Gastroesophageal sphincter (tissue), 4 donors: ENCODE measurements at regions not wholly inside any gene's neighbourhood (a gene's known extent, or its start where the extent isn't known, plus 50 kb on each side); places are given as distances from the start of the nearest gene placed in this dataset.

ENCODE experiments used
- ATAC-seq: fragments of 150-250 bp; one replicate; pipeline ENCODE4 v1.9.1; 2016; ENCODE audit warnings: mild to moderate bottlenecking, moderate library complexity
- H3K27ac ChIP-seq, 4 donors: fragments of 200-600 bp; sonication (generic) in 3 of 4; 1 replicate in 3 of 4; 2 replicates in 1 of 4; pipeline ENCODE4 v1.5.1; 2016 to 2019
- H3K27me3 ChIP-seq: fragments of 200-600 bp; sonication (generic); one replicate; pipeline ENCODE4 v1.5.1; 2019
- H3K36me3 ChIP-seq, 2 donors: fragments of 200-600 bp; sonication (generic); one replicate each; pipeline ENCODE4 v1.5.1; 2019; ENCODE audit warnings: control low read depth in 1 of 2
- H3K4me1 ChIP-seq, 3 donors: fragments of 200-600 bp; sonication (generic); 1 replicate in 2 of 3; 2 replicates in 1 of 3; pipeline ENCODE4 v1.5.1; 2016 to 2019; ENCODE audit warnings: control low read depth in 2 of 3
- H3K4me3 ChIP-seq, 2 donors: fragments of 200-600 bp; sonication (generic); one replicate each; pipeline ENCODE4 v1.5.1; 2019; ENCODE audit warnings: mild to moderate bottlenecking in 1 of 2, moderate library complexity in 1 of 2
- H3K9me3 ChIP-seq, 3 donors: fragments of 200-600 bp; sonication (generic); one replicate each; pipeline ENCODE4 v1.5.1; 2017 to 2019; ENCODE audit warnings: control low read depth in 2 of 3
- EP300 ChIP-seq: sonication (generic); formaldehyde crosslinking; IDR thresholded peaks from one replicate; pipeline ENCODE4 v1.6.1; 2017; ENCODE audit warnings: antibody characterized with exemption, mild to moderate bottlenecking
- POLR2A ChIP-seq, 2 donors: fragments of 450-650 bp; IDR thresholded peaks; one replicate each; pipeline ENCODE4 v1.6.1; 2017; ENCODE audit warnings: antibody characterized with exemption in 2 of 2, mild to moderate bottlenecking in 2 of 2, moderate library complexity in 1 of 2
- POLR2AphosphoS5 ChIP-seq: sonication (generic); formaldehyde crosslinking; IDR thresholded peaks from one replicate; pipeline ENCODE4 v1.6.1; 2017; ENCODE audit warnings: antibody characterized with exemption
- WGBS, 2 donors: methylation state at CpG; one replicate each; pipeline ENCODE4 v1.1.5; 2018; ENCODE audit warnings: low coverage in 1 of 2; 5-methylcytosine and 5-hydroxymethylcytosine counted together
- TF ChIP-seq, protein P1 (sequence below), 4 experiments: fragments of 200-600 bp in 2 of 4; fragments of 450-650 bp in 2 of 4; sonication (generic) in 1 of 4; IDR thresholded peaks; one replicate each; pipeline ENCODE4 v1.5.1; 2017 to 2019; ENCODE audit warnings: antibody characterized with exemption in 4 of 4, mild to moderate bottlenecking in 2 of 4, moderate library complexity in 2 of 4

DNA sequence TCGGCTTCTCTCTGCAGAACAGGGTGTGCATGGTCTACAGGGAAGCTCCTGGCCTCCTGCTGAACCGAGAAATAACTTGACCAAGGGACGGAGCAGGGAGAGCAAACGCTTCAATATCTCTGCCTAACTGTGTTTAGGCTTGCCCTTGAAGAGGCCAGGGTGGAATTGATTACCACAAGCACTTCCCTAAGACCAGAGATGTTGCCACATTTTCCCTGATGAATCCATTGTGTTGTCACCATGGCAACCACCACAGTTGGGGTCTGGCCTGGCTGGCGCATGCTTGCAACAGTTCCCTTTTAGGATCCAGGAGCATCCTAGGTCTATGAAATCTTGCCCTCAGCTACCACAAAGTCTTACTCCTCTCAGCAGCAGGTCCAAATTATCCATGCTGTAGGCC, 213.5 kb upstream of the SULF2 start:
- 81 to 100% methylated on average over 1 to 5 of the region's 5 CpGs for WGBS, 2 donors
- Histone ChIP-seq H3K4me1 (no peaks in the 10 kb centered on the region), H3K27ac (no peak overlapping the region), H3K4me3 (no peak overlapping the region), H3K36me3 (no peaks in the 10 kb centered on the region), H3K9me3 (no peaks in the 10 kb centered on the region), H3K27me3 (no peaks in the 10 kb centered on the region)
- ATAC-seq = no peak
- TF ChIP-seq, protein P1, sequence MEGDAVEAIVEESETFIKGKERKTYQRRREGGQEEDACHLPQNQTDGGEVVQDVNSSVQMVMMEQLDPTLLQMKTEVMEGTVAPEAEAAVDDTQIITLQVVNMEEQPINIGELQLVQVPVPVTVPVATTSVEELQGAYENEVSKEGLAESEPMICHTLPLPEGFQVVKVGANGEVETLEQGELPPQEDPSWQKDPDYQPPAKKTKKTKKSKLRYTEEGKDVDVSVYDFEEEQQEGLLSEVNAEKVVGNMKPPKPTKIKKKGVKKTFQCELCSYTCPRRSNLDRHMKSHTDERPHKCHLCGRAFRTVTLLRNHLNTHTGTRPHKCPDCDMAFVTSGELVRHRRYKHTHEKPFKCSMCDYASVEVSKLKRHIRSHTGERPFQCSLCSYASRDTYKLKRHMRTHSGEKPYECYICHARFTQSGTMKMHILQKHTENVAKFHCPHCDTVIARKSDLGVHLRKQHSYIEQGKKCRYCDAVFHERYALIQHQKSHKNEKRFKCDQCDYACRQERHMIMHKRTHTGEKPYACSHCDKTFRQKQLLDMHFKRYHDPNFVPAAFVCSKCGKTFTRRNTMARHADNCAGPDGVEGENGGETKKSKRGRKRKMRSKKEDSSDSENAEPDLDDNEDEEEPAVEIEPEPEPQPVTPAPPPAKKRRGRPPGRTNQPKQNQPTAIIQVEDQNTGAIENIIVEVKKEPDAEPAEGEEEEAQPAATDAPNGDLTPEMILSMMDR (IDR thresholded peaks at IDR 0.05) = no peak
- TF ChIP-seq POLR2A (IDR thresholded peaks at IDR 0.05) (no peak), EP300 (no peak), POLR2AphosphoS5 (no peak)

DNA sequence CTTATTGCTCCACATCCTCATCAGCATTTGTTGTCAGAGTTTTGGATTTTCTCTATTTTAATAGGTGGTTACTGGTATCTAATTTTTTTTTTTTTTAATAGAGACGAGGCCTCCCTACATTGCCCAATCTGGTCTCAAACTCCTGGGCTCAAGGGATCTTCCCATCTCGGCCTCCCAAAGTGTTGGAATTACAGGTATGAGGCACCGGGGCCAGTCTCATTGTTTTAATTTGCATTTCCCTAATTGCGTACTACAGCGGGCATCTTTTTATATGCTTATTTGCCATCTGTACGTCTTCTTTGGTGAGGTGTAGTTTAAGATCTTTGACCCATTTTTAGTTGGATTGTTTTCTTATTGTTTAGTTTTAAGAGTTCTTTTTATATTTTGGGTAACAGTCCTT, 210.4 kb upstream of the SULF2 start:
- no peaks in the 10 kb centered on the region for H3K4me1 ChIP-seq
- no peaks in the 10 kb centered on the region for H3K36me3 ChIP-seq
- H3K27me3 ChIP-seq = no peaks in the 10 kb centered on the region
- H3K9me3 ChIP-seq = peaks cover 0 to 10% (median 0%) of the 10 kb centered on the region in 3 donors
- ATAC-seq = no peak
- no peak overlapping the region for H3K27ac ChIP-seq
- TF ChIP-seq, protein P1 (IDR thresholded peaks at IDR 0.05) = no peak
- TF ChIP-seq POLR2A (IDR thresholded peaks at IDR 0.05) (no peak), EP300 (no peak), POLR2AphosphoS5 (no peak)
- H3K4me3 ChIP-seq = no peak overlapping the region
- WGBS, 2 donors = 75 to 84% methylated on average over 4 to 6 of the region's 6 CpGs

- WGBS, 2 donors = 94 to 97% methylated on average over 3 of the region's 3 CpGs
- Histone ChIP-seq H3K4me1 (peaks cover 0 to 14% (median 0%) of the 10 kb centered on the region in 3 donors), H3K27ac (no peak overlapping the region), H3K4me3 (no peak overlapping the region), H3K27me3 (no peaks in the 10 kb centered on the region), H3K36me3 (no peaks in the 10 kb centered on the region), H3K9me3 (peaks cover 0 to 10% (median 0%) of the 10 kb centered on the region in 3 donors)
- no peak for ATAC-seq
- TF ChIP-seq EP300 (no peak), POLR2A (IDR thresholded peaks at IDR 0.05) (no peak), POLR2AphosphoS5 (no peak)
- TF ChIP-seq, protein P1 (IDR thresholded peaks at IDR 0.05) = no peak
These were observed 208.5 kb upstream of the SULF2 start for GRCh38 chr20:47993817-47994216.

- no peak overlapping the region for H3K27ac ChIP-seq
- peaks cover 0 to 19% (median 0%) of the 10 kb centered on the region in 3 donors for H3K4me1 ChIP-seq
- H3K27me3 ChIP-seq = no peaks in the 10 kb centered on the region
- no peak overlapping the region for H3K4me3 ChIP-seq
- WGBS, 2 donors = 86 to 98% methylated on average over 5 to 9 of the region's 9 CpGs
- no peak for ATAC-seq
- no peak for TF ChIP-seq POLR2AphosphoS5
- TF ChIP-seq EP300 = no peak
- TF ChIP-seq, protein P1 (IDR thresholded peaks at IDR 0.05) = no peak
- no peak for TF ChIP-seq POLR2A (IDR thresholded peaks at IDR 0.05)
- H3K36me3 ChIP-seq = no peaks in the 10 kb centered on the region
- peaks cover 0 to 10% (median 0%) of the 10 kb centered on the region in 3 donors for H3K9me3 ChIP-seq
These were observed 207.9 kb upstream of the SULF2 start for GRCh38 chr20:47993035-47993755.

DNA sequence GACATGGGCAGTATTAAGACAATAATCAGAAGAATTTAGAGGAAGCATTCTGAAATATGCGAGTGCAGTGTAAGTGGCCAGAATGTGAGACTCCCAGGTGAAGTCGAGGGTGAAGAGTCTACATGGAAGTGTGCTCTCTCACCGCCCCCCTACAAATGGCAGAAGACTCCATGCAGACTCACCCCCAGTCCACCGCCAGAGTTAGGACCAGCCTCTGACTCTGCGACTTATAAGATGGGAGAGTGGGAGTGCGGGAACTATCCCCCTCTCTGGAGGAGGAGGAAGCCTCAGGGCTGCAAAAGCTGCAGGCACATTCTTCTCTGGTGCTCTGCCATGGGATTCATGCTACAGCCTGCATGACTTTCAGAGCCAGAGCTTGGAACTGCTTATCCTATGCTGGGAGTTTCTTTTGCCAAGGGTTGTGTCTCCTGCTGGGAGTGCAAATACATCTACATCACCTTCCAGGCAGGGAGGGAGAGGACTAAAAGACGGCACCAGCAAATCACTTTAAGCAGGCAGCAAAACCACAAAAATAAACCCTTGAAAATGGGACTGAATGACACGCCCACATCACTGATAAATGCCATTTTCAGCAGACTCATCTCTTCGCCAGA, 206.7 kb upstream of the SULF2 start:
- no peaks in the 10 kb centered on the region for H3K27me3 ChIP-seq
- H3K9me3 ChIP-seq = peaks cover 0 to 10% (median 0%) of the 10 kb centered on the region in 3 donors
- no peaks in the 10 kb centered on the region for H3K36me3 ChIP-seq
- H3K27ac ChIP-seq = no peak overlapping the region
- ATAC-seq = no peak
- TF ChIP-seq EP300 (no peak), POLR2AphosphoS5 (no peak), POLR2A (IDR thresholded peaks at IDR 0.05) (no peak)
- TF ChIP-seq, protein P1 (IDR thresholded peaks at IDR 0.05) = no peak
- WGBS, 2 donors = 50 to 70% methylated on average over 6 of the region's 9 CpGs
- no peak overlapping the region for H3K4me3 ChIP-seq
- H3K4me1 ChIP-seq = peaks cover 0 to 19% (median 0%) of the 10 kb centered on the region in 3 donors
